PC-3 (cell line): ENCODE measurements at regions not wholly inside any gene's neighbourhood (a gene's known extent, or its start where the extent isn't known, plus 50 kb on each side); places are given as distances from the start of the nearest gene placed in this dataset.

ENCODE experiments used
- ATAC-seq: fragments of 200-7000 bp; cut with Tn5 transposase; 2 replicates; pipeline ENCODE4 v1.9.1; 2020; ENCODE audit warnings: mild to moderate bottlenecking, moderate library complexity
- BruUV-seq: library from RNA; stranded (reverse); fragments of 400-500 nt; replicated peaks from 2 replicates; lab custom pipeline; 2021; lab: Mats Ljungman, UMichigan
- CTCF ChIA-PET: fragments of 300-600 bp; sonication (Branson Sonifier 250); formaldehyde crosslinking; loops from one replicate; lab custom pipeline; 2022; ENCODE audit warnings: antibody characterized with exemption; lab: Charles Lee
- POLR2A ChIA-PET: fragments of 300-600 bp; sonication (Branson Sonifier 250); formaldehyde crosslinking; loops from one replicate; lab custom pipeline; 2022; ENCODE audit warnings: antibody characterized with exemption; ENCODE audit not compliant: unreplicated experiment; lab: Charles Lee
- DNase-seq: peaks from one replicate; pipeline ENCODE4 v3.0.0-alpha.2; 2015
- H2AFZ ChIP-seq: fragments of 300-600 bp; sonication (generic); 2 replicates; pipeline ENCODE4 v1.6.0; 2016; ENCODE audit warnings: antibody characterized with exemption, low read length
- H3F3A ChIP-seq: fragments of 300-600 bp; sonication (generic); one replicate; pipeline ENCODE4 v1.6.0; 2017; ENCODE audit warnings: antibody characterized with exemption, low read length, control low read depth, mild to moderate bottlenecking; ENCODE audit not compliant: unreplicated experiment
- H3K27ac ChIP-seq: fragments of 300-600 bp; sonication (generic); 2 replicates; pipeline ENCODE4 v1.5.1; 2016; ENCODE audit warnings: mild to moderate bottlenecking, low read length
- H3K27me3 ChIP-seq: fragments of 300-600 bp; sonication (generic); 2 replicates; pipeline ENCODE4 v1.6.1; 2016; ENCODE audit warnings: low read length, mixed read lengths
- H3K36me3 ChIP-seq: fragments of 300-600 bp; sonication (generic); 2 replicates; pipeline ENCODE4 v1.6.1; 2016; ENCODE audit warnings: low read depth, mixed run types, low read length, mixed read lengths
- H3K4me1 ChIP-seq: fragments of 300-600 bp; sonication (generic); 2 replicates; pipeline ENCODE4 v1.5.1; 2016; ENCODE audit warnings: low read length; ENCODE audit not compliant: insufficient read depth
- H3K4me2 ChIP-seq: fragments of 300-600 bp; sonication (generic); 2 replicates; pipeline ENCODE4 v1.6.0; 2016; ENCODE audit warnings: low read length
- H3K4me3 ChIP-seq: fragments of 300-600 bp; sonication (generic); 2 replicates; pipeline ENCODE4 v1.5.1; 2016; ENCODE audit warnings: mild to moderate bottlenecking, low read length, mixed read lengths
- H3K79me2 ChIP-seq: fragments of 300-600 bp; sonication (generic); 2 replicates; pipeline ENCODE4 v1.6.1; 2017; ENCODE audit warnings: low read length, mixed read lengths
- H3K9ac ChIP-seq: fragments of 300-600 bp; sonication (generic); 2 replicates; pipeline ENCODE4 v1.6.0; 2016; ENCODE audit warnings: mild to moderate bottlenecking, low read length
- H3K9me2 ChIP-seq: fragments of 300-600 bp; sonication (generic); replicated peaks from 2 replicates; pipeline ENCODE4 v1.6.1; 2016; ENCODE audit warnings: mixed run types, low read length, mixed read lengths
- H3K9me3 ChIP-seq: fragments of 300-600 bp; sonication (generic); 2 replicates; pipeline ENCODE4 v1.6.1; 2016; ENCODE audit warnings: low read length, mixed read lengths
- H4K20me1 ChIP-seq: fragments of 300-600 bp; sonication (generic); 2 replicates; pipeline ENCODE4 v1.6.1; 2016; ENCODE audit warnings: low read length, mixed read lengths
- CTCF ChIP-seq: fragments of 300-600 bp; sonication (generic); conservative IDR thresholded peaks from 2 replicates; pipeline ENCODE4 v1.5.1; 2017; ENCODE audit warnings: antibody characterized with exemption, low read depth, mild to moderate bottlenecking, low read length
- EZH2 ChIP-seq: fragments of 300-600 bp; sonication (generic); IDR thresholded peaks from one replicate; pipeline ENCODE4 v1.6.1; 2017; ENCODE audit warnings: antibody characterized with exemption, mild to moderate bottlenecking, low read length; ENCODE audit not compliant: unreplicated experiment
- EZH2phosphoT487 ChIP-seq: fragments of 300-600 bp; sonication (generic); IDR thresholded peaks from 2 replicates; pipeline ENCODE4 v1.6.1; 2018; ENCODE audit warnings: mild to moderate bottlenecking, antibody characterized with exemption, low read length, borderline replicate concordance
- intact Hi-C: fragments of 100-400 bp; cut with micrococcal nuclease; formaldehyde crosslinking; loops from 2 replicates; pipeline ENCODE4 v1.9.0; 2023

- no peaks in the 10 kb centered on the region for H3K4me1 ChIP-seq
- no peak for DNase-seq
- ATAC-seq = no peak
These were observed 79.4 kb downstream of the RBMXL2 start for GRCh38 chr11:7167976-7168740.

GRCh38 chr11:7168741-7168990 lies 79.9 kb downstream of the RBMXL2 start:
- Histone ChIP-seq H3F3A (no peaks in the 10 kb centered on the region), H3K4me2 (no peak overlapping the region), H3K79me2 (no peaks in the 10 kb centered on the region), H3K9me2 (no peaks in the 10 kb centered on the region), H3K9me3 (no peaks in the 10 kb centered on the region), H3K27ac (no peak overlapping the region), H3K27me3 (no peaks in the 10 kb centered on the region), H3K4me1 (no peaks in the 10 kb centered on the region), H4K20me1 (no peaks in the 10 kb centered on the region), H3K9ac (no peak overlapping the region), H3K4me3 (no peak overlapping the region), H2AFZ (no peak overlapping the region), H3K36me3 (no peaks in the 10 kb centered on the region)
- ChIA-PET CTCF (no interaction called here), POLR2A (no interaction called here)
- no peak for TF ChIP-seq EZH2
- TF ChIP-seq CTCF = no peak
- TF ChIP-seq EZH2phosphoT487 = no peak
- BruUV-seq = no TSS peak
- no peak for DNase-seq
- intact Hi-C loops = no loop called here
- ATAC-seq = no peak

More at GRCh38 chr11:7167976-7168740, 79.4 kb downstream of the RBMXL2 start:
- no peaks in the 10 kb centered on the region for H3F3A ChIP-seq
- H3K9me3 ChIP-seq = no peaks in the 10 kb centered on the region
- no peaks in the 10 kb centered on the region for H3K27me3 ChIP-seq
- no peak overlapping the region for H3K4me3 ChIP-seq
- H4K20me1 ChIP-seq = no peaks in the 10 kb centered on the region
- no peak overlapping the region for H3K27ac ChIP-seq
- CTCF ChIA-PET = no interaction called here
- no peak overlapping the region for H2AFZ ChIP-seq
- H3K9me2 ChIP-seq = no peaks in the 10 kb centered on the region
- no peak overlapping the region for H3K9ac ChIP-seq
- H3K4me2 ChIP-seq = no peak overlapping the region
- TF ChIP-seq EZH2 (no peak), EZH2phosphoT487 (no peak), CTCF (peak; percentile 30; the same call in 1 of the 2 replicates)
- POLR2A ChIA-PET = no interaction called here
- no TSS peak for BruUV-seq
- no peaks in the 10 kb centered on the region for H3K36me3 ChIP-seq
- no peaks in the 10 kb centered on the region for H3K79me2 ChIP-seq
- intact Hi-C loops = no loop called here

- Histone ChIP-seq H2AFZ (no peak overlapping the region), H3K9me2 (no peaks in the 10 kb centered on the region), H4K20me1 (no peaks in the 10 kb centered on the region), H3K4me2 (no peak overlapping the region), H3K9ac (no peak overlapping the region), H3F3A (no peaks in the 10 kb centered on the region), H3K36me3 (no peaks in the 10 kb centered on the region), H3K27ac (no peak overlapping the region), H3K9me3 (no peaks in the 10 kb centered on the region), H3K4me3 (no peak overlapping the region), H3K4me1 (no peaks in the 10 kb centered on the region), H3K27me3 (no peaks in the 10 kb centered on the region), H3K79me2 (no peaks in the 10 kb centered on the region)
- TF ChIP-seq EZH2 (no peak), EZH2phosphoT487 (no peak), CTCF (no peak)
- no peak for DNase-seq
- CTCF ChIA-PET = no interaction called here
- POLR2A ChIA-PET = no interaction called here
- intact Hi-C loops = no loop called here
- no TSS peak for BruUV-seq
- no peak for ATAC-seq
These were observed 81.3 kb upstream of the SYT9 start for GRCh38 chr11:7170431-7170830.
